ENCODE measurements at regions not wholly inside any gene's neighbourhood (a gene's known extent, or its start where the extent isn't known, plus 50 kb on each side); places are given as distances from the start of the nearest gene placed in this dataset.

DNA sequence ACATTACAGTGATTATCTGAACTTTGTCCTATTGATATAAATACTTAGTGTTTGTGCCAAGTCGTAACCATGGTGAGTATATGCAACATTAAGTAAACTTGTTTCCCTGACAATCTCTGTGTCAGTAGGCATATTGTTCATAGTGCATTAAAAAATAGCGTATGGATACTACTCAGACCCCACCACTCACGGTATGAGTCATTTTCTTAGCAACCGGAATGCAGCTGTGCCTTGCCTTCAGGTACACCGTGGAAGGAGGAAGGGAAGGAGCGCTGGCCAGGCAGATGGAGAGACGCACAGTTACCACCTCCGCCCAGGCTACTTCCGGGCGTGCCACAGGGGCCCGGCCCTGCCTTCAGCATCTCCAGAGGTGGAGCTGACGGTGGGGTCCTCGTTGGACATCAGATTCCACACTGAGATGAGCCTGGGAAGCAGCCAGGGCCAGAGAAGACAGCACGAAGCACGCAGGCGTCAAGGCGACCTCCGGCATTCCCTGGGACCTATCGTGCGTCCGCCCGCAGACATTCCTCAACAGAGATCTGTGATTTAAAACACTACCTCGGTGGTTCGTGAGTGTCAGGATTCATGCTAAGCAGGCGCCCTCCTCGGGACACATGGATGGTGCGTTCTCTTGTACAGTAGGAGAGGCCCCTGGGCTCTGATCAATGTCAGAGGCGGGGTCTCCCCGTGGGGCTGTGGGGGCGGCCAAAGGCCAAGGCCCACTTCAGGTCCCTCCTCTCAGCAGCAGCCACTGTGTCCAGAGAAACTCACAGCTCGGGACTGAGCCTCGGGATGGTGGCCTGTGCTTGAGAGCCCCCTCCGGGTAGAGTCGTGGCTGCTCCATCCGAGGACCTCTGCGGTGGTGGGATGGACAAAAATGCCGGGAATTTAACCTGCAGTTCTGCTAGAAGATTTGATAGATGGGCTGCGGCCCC lies 82.2 kb upstream of the HDAC4 start:
- in situ Hi-C loops (cut with MboI; ENCODE audit: low pct_ligation_motif_present in 1 of 4, low pct_unique_long_range_greater_than_20kb in 1 of 4, low sequenced_read_pairs in 3 of 4) (no loop called here), intact Hi-C loops (cut with DNase I; ENCODE audit: low total_unique reads) (no loop called here)
- Histone ChIP-seq H3K36me3 (no peaks in the 10 kb centered on the region), H3K27me3 (no peaks in the 10 kb centered on the region), H3K27ac (no peak overlapping the region), H3K4me3 (no peak overlapping the region), H3K9me3 (no peaks in the 10 kb centered on the region), H3K4me1 (no peaks in the 10 kb centered on the region)
- TF ChIP-seq POLR2A (IDR thresholded peaks at IDR 0.05) (no peak), EP300 (IDR thresholded peaks at IDR 0.05; ENCODE audit: low read depth) (no peak), POLR2AphosphoS5 (IDR thresholded peaks at IDR 0.05) (no peak)
- TF ChIP-seq, protein P1, sequence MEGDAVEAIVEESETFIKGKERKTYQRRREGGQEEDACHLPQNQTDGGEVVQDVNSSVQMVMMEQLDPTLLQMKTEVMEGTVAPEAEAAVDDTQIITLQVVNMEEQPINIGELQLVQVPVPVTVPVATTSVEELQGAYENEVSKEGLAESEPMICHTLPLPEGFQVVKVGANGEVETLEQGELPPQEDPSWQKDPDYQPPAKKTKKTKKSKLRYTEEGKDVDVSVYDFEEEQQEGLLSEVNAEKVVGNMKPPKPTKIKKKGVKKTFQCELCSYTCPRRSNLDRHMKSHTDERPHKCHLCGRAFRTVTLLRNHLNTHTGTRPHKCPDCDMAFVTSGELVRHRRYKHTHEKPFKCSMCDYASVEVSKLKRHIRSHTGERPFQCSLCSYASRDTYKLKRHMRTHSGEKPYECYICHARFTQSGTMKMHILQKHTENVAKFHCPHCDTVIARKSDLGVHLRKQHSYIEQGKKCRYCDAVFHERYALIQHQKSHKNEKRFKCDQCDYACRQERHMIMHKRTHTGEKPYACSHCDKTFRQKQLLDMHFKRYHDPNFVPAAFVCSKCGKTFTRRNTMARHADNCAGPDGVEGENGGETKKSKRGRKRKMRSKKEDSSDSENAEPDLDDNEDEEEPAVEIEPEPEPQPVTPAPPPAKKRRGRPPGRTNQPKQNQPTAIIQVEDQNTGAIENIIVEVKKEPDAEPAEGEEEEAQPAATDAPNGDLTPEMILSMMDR (IDR thresholded peaks at IDR 0.05) = no peak
- DNase-seq = no peak
- 70 to 71% methylated on average over 8 to 38 of the region's 38 CpGs for WGBS, 2 donors (ENCODE audit: low coverage in 1 of 2)

DNA sequence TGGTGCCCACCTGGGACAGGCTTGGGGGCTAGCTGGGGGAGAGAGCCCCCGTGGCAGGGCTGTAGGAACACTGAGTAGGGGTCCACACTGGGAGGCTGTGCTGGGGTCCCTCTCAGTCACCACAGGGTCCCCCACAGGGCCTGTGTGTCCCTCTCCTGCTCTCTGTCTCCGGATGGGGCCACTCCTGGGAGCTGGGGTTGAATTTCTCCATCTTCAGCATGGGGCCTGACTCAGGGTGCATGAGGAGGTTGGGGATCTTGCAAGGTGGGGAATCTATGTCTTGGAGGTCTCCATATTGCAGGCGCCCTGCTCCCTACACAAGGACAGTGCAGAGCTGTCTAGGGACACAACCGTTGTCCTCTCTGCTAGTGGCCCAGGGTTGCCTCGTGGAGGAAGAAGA lies 78.7 kb upstream of the HDAC4 start:
- Histone ChIP-seq H3K27me3 (no peaks in the 10 kb centered on the region), H3K27ac (no peak overlapping the region), H3K9me3 (no peaks in the 10 kb centered on the region), H3K4me1 (no peaks in the 10 kb centered on the region), H3K36me3 (no peaks in the 10 kb centered on the region), H3K4me3 (no peak overlapping the region)
- intact Hi-C loops (cut with DNase I; ENCODE audit: low total_unique reads) (no loop called here), in situ Hi-C loops (cut with MboI; ENCODE audit: low pct_ligation_motif_present in 1 of 4, low pct_unique_long_range_greater_than_20kb in 1 of 4, low sequenced_read_pairs in 3 of 4) (no loop called here)
- TF ChIP-seq EP300 (IDR thresholded peaks at IDR 0.05; ENCODE audit: low read depth) (no peak), POLR2AphosphoS5 (IDR thresholded peaks at IDR 0.05) (no peak)
- TF ChIP-seq, protein P1 (IDR thresholded peaks at IDR 0.05) = no peak
- 33 to 78% methylated on average over 1 to 5 of the region's 5 CpGs for WGBS, 2 donors (ENCODE audit: low coverage in 1 of 2)
- no peak for DNase-seq

DNA sequence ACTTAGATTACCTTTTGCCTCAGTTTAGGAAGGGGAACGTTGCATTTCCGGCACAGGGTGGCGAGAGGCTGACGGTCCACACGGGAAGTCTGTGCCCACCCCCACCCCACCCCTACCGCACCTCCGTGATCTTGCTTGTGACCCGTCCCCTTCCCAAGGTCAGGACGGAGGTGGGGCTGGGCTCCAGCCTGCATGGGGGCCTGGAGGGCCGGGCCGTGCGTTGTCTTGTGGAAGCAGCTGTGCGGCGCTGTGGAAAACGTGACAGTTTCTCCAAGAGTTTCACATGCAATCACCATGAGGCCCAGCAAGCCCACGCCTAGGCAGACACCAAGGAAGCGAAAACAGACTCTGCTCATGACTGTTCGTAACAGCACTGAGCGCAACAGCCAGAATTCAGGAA lies 76.8 kb upstream of the HDAC4 start:
- in situ Hi-C loops (cut with MboI; ENCODE audit: low pct_ligation_motif_present in 1 of 4, low pct_unique_long_range_greater_than_20kb in 1 of 4, low sequenced_read_pairs in 3 of 4) = no loop called here
- intact Hi-C loops (cut with DNase I; ENCODE audit: low total_unique reads) = no loop called here
- WGBS, 2 donors (ENCODE audit: low coverage in 1 of 2) = 81% methylated on average over 19 of the region's 19 CpGs; no CpG with 5 or more reads in 1 of the 2 donors

DNA sequence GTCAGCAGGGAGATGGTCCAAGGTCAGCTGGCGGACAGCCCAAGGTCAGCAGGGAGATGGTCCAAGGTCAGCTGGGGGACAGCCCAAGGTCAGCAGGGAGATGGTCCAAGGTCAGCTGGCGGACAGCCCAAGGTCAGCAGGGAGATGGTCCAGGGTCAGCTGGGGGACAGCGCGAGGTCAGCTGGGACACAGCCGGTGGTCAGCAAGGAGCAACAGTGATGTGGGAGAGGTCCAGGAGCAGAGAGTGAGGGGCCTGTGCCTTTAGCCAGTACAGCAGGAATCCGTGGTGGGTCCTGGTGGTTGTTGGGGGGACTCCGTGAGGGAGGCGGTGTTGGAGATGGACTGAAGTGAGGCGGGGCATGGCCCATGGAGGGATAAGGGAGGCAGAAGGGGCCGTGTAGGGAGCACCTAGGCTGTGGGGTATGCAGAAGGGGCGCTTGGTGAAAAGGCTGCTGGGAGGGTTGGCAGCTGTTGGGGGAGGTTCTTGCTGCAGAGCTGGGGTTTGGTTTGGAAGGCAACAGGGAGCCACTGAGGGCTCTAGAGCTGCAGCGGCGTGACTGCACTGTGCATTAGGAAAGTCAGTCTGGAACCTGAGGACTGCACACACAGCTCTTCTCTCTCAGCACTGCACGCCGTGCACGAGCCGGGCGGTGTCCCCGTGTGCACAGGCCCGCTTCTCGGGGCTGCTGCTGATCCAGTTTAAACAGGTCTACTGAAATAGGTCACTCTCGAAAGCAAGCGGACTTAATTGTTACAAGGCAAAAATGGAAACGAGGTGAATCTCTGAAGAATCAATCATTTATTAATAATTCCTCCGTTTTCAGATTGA lies 76.2 kb upstream of the HDAC4 start:
- no peaks in the 10 kb centered on the region for H3K4me1 ChIP-seq
- no peaks in the 10 kb centered on the region for H3K9me3 ChIP-seq
- WGBS, 2 donors (ENCODE audit: low coverage in 1 of 2) = 89 to 90% methylated on average over 10 to 23 of the region's 25 CpGs
- H3K4me3 ChIP-seq = no peak overlapping the region
- intact Hi-C loops (cut with DNase I; ENCODE audit: low total_unique reads) = no loop called here
- TF ChIP-seq, protein P1 (IDR thresholded peaks at IDR 0.05) = no peak
- no peak for TF ChIP-seq POLR2A (IDR thresholded peaks at IDR 0.05)
- TF ChIP-seq POLR2AphosphoS5 (IDR thresholded peaks at IDR 0.05) = no peak
- no peak for TF ChIP-seq EP300 (IDR thresholded peaks at IDR 0.05; ENCODE audit: low read depth)
- no peaks in the 10 kb centered on the region for H3K36me3 ChIP-seq
- in situ Hi-C loops (cut with MboI; ENCODE audit: low pct_ligation_motif_present in 1 of 4, low pct_unique_long_range_greater_than_20kb in 1 of 4, low sequenced_read_pairs in 3 of 4) = no loop called here
- H3K27ac ChIP-seq = no peak overlapping the region
- DNase-seq = no peak
- no peaks in the 10 kb centered on the region for H3K27me3 ChIP-seq

More for the DNA sequence above, 76.8 kb upstream of the HDAC4 start:
- no peaks in the 10 kb centered on the region for H3K9me3 ChIP-seq
- no peak for TF ChIP-seq EP300 (IDR thresholded peaks at IDR 0.05; ENCODE audit: low read depth)
- TF ChIP-seq, protein P1 (IDR thresholded peaks at IDR 0.05) = no peak
- no peaks in the 10 kb centered on the region for H3K27me3 ChIP-seq
- no peak for DNase-seq
- no peaks in the 10 kb centered on the region for H3K36me3 ChIP-seq
- no peaks in the 10 kb centered on the region for H3K4me1 ChIP-seq
- H3K27ac ChIP-seq = no peak overlapping the region
- no peak overlapping the region for H3K4me3 ChIP-seq
